Endothelial cell of umbilical vein (primary cell): ENCODE measurements at regions not wholly inside any gene's neighbourhood (a gene's known extent, or its start where the extent isn't known, plus 50 kb on each side); places are given as distances from the start of the nearest gene placed in this dataset.

Source experiments
- CTCF ChIP-seq, 2 donors: IDR thresholded peaks; 1 replicate in 1 of 2; 2 replicates in 1 of 2; pipeline ENCODE4 v1.5.1; 2011; ENCODE audit warnings: low read length in 2 of 2, mild to moderate bottlenecking in 2 of 2, moderate library complexity in 2 of 2, control low read depth in 1 of 2, inconsistent platforms in 1 of 2, low read depth in 1 of 2; ENCODE audit not compliant: insufficient read depth in 1 of 2; ENCODE audit errors: extremely low read depth in 1 of 2
- EZH2 ChIP-seq: IDR thresholded peaks from 2 replicates; pipeline ENCODE4 v1.6.1; 2012; ENCODE audit warnings: borderline replicate concordance, low read depth, mild to moderate bottlenecking, moderate library complexity, low read length, inconsistent platforms; ENCODE audit not compliant: severe bottlenecking
- POLR2A ChIP-seq: IDR thresholded peaks from 2 replicates; pipeline ENCODE4 v1.6.1; 2012; ENCODE audit warnings: low read depth, mild to moderate bottlenecking, control low read depth, low read length

GRCh38 chr6:11894212-11894611, 115.6 kb upstream of the ADTRP start:
- TF ChIP-seq POLR2A (no peak), EZH2 (no peak), CTCF (IDR thresholded peaks at IDR 0.05; ENCODE audit: extremely low read depth in 1 of 2, insufficient read depth in 1 of 2, low read depth in 1 of 2, low read length in 2 of 2) (no peak)
